ENCODE measurements at regions not wholly inside any gene's neighbourhood (a gene's known extent, or its start where the extent isn't known, plus 50 kb on each side); places are given as distances from the start of the nearest gene placed in this dataset.

DNA sequence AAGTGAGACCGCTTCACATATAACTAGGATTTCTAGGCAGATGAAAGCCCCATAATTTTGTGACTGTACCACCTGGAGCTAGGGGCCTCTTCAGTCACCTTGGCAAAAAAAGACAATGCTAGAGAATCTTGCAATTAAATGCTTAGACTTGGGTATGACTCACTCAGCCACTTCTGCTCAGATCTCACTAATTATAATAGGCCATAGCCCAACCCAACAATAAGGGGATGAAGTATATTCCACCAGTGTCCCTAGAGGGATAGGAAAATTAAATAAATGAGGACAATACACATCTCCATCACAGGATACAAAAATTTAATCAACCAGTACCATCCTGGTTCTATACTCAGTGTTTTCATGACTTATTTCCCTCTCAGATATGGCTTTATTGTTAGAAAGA is 1079.9 kb upstream of the C9orf72 start:
- no peak for DNase-seq

GRCh38 chr9:28656727-28657126 is 1083.4 kb upstream of the C9orf72 start:
- DNase-seq, result no peak

DNA sequence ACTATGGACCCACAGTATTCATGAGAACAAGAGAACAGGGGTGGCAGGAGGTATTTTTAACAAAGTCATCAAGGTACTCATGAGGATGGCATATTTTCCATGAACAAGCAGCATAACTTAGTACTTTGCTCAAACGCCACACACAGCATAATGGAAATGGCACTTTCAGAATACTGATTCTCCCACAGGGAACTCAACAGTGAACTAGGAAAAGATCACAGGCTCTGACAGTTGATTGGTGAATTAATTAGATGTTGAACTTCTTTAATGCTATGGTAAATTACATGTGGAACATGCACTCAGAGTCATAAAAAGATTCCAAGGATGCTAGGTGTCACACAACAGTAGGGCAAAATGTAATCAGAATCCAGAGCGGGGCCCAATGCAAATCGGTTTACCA is 1088.6 kb upstream of the C9orf72 start:
- no peak for DNase-seq

DNA sequence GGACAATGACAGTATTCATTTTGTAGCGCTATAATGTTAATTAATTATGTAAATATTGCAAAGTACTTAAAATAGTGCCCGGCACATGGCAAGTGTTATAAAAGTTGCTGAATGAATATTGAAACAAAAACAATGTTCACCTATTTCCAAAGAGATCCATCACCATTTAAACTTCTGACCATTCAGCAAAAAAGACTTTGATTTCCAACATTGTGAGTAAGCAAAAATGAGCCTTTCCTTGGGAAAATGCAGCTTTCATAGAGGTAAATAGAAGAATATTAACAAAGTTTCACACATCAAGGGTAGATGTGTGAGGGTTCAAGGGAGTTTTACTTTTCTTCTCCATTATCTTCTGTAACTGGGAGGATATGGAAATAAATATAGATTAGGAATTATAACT is 1089.4 kb upstream of the C9orf72 start:
- no peak for DNase-seq

GRCh38 chr9:28668158-28668557 is 1094.9 kb upstream of the C9orf72 start:
- no peak for DNase-seq

- no peak for DNase-seq
Observed at GRCh38 chr9:28671000-28671399, 1097.7 kb upstream of the C9orf72 start.

DNA sequence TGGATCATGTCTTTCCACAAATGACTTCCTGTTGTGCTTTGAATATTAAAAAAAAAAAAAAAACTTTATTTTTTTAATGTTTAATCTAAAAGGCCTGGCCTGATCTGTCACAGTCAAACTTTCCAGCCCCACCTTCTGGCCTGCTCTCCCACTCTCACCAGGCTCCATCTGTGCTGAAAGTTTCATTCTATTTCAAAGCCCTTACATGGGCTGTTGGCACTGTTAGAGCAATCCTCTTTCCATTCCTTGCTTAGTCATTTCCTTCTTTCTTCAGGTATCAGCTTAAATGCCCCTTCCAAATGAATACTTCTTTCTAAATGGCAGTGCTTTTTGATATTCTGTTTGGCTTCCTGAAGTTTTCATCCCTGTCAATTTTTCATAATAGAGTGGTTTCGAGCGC is 1104.8 kb upstream of the C9orf72 start:
- DNase-seq, result no peak

DNA sequence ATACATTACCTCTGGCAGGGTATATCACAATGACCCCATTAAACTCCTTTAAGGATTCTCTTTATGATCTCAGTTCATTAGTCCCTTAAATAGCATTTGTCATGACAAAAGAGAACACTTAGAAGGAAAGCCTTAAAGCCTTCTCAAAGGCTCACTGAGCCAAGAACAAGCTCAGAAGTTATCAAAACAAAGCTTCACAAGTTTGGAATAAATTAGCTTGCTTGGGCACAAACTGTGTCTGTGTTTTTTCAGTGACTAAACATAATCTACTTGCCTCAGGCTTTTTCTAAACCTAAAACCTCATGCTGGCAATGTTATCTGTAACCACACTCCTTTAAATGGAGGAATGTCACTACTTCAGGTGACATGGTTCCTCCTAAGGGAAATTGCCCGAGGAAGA is 1114.9 kb upstream of the C9orf72 start:
- DNase-seq, result no peak

DNA sequence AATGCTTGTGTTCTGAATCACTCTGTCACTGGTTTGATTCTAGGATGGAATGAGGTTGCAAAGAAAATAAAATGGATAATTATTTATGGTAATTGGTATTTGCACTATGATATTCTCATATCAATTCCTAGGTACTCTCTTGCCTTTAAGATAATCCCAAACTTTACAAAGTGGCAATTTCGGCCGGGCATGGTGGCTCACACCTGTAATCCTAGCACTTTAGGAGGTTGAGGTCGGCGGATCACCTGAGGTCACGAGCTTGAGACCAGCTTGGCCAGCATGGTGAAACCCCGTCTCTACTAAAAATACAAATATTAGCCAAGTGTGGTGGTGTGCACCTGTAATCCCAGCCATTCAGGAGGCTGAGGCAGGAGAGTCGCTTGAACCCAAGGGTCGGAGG is 1118.7 kb upstream of the C9orf72 start:
- DNase-seq, result no peak

GRCh38 chr9:28696960-28697359 is 1123.7 kb upstream of the C9orf72 start:
- DNase-seq, result no peak

DNA sequence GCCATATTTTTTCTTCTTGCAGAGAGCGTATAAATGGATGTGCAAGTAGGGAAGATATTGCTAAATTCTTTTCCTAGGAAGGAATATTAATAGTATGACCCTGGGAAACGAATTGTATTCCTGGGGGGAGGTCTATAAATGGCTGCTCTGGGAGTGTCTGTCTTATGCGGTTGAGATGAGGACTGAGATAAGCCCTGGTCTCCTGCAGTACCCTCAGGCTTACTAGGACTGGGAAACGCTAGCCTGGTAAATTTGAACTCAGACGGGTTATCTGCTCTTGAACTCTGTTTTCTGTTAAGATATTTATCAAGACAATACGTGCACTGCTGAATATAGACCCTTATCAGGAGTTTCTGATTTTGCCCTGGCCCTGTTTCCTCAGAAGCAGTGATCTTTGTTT is 1126.4 kb upstream of the C9orf72 start:
- DNase-seq, result no peak

- DNase-seq, result no peak
Observed at GRCh38 chr9:28707616-28708015, 1134.3 kb upstream of the C9orf72 start.

GRCh38 chr9:28714188-28714587 is 1140.9 kb upstream of the C9orf72 start:
- DNase-seq, result no peak

GRCh38 chr9:28718226-28718625 is 1144.9 kb upstream of the C9orf72 start:
- no peak for DNase-seq

DNA sequence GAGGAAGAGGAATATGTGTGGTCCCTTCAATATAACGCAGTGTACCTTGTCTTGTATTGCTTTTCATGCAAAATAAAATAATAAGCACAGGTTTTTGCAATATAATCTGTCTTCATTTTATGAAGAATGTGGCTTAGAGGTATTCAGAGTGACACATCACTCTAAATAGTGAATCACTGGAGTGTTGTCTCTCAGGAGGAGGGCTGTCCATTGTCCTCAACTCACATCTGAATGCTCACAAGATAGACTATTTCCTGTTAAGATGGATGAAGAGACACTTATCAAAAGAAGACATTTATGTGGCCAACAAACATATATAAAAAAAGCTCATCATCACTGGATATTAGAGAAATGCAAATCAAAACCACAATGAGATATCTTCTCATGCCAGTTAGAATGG is 1147.5 kb upstream of the C9orf72 start:
- DNase-seq, result no peak

DNA sequence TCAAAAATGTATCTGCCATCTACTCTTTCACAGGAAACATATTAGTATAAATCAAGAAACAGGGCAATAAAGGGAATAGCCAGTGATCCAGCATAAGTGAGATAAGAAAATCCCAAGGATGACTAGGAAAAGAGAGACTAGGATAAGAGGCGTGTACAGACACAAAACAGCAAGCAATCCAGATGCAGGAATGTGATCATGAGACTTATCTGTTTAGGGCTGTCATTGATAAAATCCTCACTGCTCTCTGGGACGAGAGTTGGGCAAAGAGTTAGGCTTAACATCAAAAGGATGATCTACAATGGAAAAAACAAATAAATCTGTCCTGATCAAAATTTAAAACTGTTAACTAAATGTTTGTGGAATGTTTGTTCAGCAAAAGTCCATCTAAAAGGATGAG is 1156.8 kb upstream of the C9orf72 start:
- no peak for DNase-seq

- no peak for DNase-seq
Observed at GRCh38 chr9:28735738-28736342, 1162.6 kb upstream of the C9orf72 start.

DNA sequence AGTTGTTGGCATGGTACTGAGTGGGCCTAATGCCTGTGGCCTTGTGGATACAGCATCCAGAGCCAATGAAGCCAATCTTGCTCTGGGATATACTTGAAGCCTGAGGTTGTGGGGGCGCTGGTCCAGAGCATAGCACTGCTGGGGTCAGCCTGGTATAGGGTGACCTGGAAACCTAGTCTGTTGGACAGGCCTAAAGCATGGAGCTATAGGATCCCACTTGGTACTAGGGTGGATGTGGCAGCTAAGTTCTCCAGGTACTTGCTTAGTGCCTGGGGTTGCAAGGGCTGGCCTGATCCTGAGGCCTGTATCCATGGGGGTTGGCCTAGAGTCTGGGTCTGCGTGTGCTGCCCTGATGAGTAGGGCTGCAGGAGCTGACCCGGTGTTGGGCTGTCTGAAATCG is 1168.2 kb upstream of the C9orf72 start:
- DNase-seq, result no peak

- DNase-seq, result no peak
Observed at GRCh38 chr9:28747351-28747985, 1174.2 kb upstream of the C9orf72 start.

GRCh38 chr9:28750136-28750535 is 1176.9 kb upstream of the C9orf72 start:
- no peak for DNase-seq

GRCh38 chr9:28758341-28758740 is 1185.1 kb upstream of the C9orf72 start:
- no peak for DNase-seq

- DNase-seq, result no peak
Observed at GRCh38 chr9:28758971-28759370, 1185.7 kb upstream of the C9orf72 start.

GRCh38 chr9:28762167-28762566 is 1188.9 kb upstream of the C9orf72 start:
- no peak for DNase-seq

DNA sequence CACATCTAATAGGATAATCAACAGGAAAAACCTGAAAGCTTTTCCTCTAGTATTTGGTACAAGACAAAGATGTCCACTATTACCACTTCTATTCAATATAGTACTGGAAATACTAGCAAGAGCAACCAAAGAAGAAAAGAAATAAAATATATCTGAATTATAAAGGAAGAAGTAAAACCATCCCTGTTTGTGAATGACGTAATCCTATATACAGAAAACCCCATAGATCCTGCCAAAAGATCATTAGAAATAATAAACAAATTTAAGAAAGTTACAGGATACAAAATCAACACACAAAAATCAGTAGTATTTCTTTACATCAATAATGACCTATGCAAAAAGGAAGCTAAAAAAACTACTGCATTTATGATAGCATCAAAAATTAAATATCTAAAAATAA is 1191.3 kb upstream of the C9orf72 start:
- no peak for DNase-seq

DNA sequence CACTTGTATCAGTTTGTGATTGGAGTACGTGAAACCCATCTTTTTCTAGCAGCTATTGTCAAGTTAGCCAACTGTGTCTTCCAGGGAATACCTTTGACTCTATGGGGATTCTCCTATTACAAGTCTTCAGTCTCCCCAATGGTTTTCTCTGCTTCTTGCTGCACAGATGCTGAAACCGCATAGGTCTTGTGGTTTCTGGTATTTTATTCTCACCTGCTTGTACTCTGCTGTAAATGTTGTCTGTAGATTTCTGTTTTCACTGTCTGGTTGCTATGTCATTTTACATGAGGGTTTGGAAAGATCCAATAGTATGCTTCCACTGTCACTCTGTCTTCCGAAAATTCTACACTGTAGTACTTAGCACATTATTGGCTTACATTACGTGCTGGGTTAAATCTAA is 1196.9 kb upstream of the C9orf72 start:
- no peak for DNase-seq
